Smooth muscle cell (in vitro differentiated cells): ENCODE measurements at regions not wholly inside any gene's neighbourhood (a gene's known extent, or its start where the extent isn't known, plus 50 kb on each side); places are given as distances from the start of the nearest gene placed in this dataset.

Experiments
- DNase-seq: peaks from one replicate; lab custom pipeline; 2025; ENCODE audit not compliant: unreplicated experiment; lab: John Stamatoyannopoulos, UW
- H2AFZ ChIP-seq: fragments of 200-600 bp; sonication (generic); 2 replicates; pipeline ENCODE4 v1.6.0; 2016; ENCODE audit warnings: antibody characterized with exemption, low read depth, mild to moderate bottlenecking
- H3F3A ChIP-seq: fragments of 200-600 bp; sonication (generic); 2 replicates; pipeline ENCODE4 v1.6.0; 2017; ENCODE audit warnings: antibody characterized with exemption, low read depth
- H3K27ac ChIP-seq: fragments of 200-600 bp; sonication (generic); 2 replicates; pipeline ENCODE4 v1.5.1; 2016; ENCODE audit warnings: low read depth, mild to moderate bottlenecking
- H3K27me3 ChIP-seq: fragments of 200-600 bp; sonication (generic); 2 replicates; pipeline ENCODE4 v1.6.1; 2016; ENCODE audit warnings: low read depth, mild to moderate bottlenecking
- H3K36me3 ChIP-seq: fragments of 200-600 bp; sonication (generic); 2 replicates; pipeline ENCODE4 v1.5.1; 2016; ENCODE audit warnings: low read depth
- H3K4me1 ChIP-seq: fragments of 200-600 bp; sonication (generic); 2 replicates; pipeline ENCODE4 v1.5.1; 2016; ENCODE audit warnings: low read depth
- H3K4me2 ChIP-seq: fragments of 200-600 bp; sonication (generic); 2 replicates; pipeline ENCODE4 v1.6.0; 2016; ENCODE audit warnings: mild to moderate bottlenecking
- H3K4me3 ChIP-seq: fragments of 200-600 bp; sonication (generic); 2 replicates; pipeline ENCODE4 v1.5.1; 2016; ENCODE audit warnings: mild to moderate bottlenecking
- H3K79me2 ChIP-seq: fragments of 200-600 bp; sonication (generic); 2 replicates; pipeline ENCODE4 v1.6.0; 2016; ENCODE audit warnings: low read depth, mild to moderate bottlenecking
- H3K9ac ChIP-seq: fragments of 200-600 bp; sonication (generic); 2 replicates; pipeline ENCODE4 v1.6.0; 2016; ENCODE audit warnings: low read depth
- H3K9me3 ChIP-seq: fragments of 200-600 bp; sonication (generic); replicated peaks from 2 replicates; pipeline ENCODE4 v1.5.1; 2016; ENCODE audit warnings: low read depth
- H4K20me1 ChIP-seq: fragments of 200-600 bp; sonication (generic); 2 replicates; pipeline ENCODE4 v1.6.0; 2016; ENCODE audit warnings: low read depth
- WGBS: methylation state at CpG from one replicate; pipeline ENCODE4 v1.1.7; 2016; ENCODE audit warnings: low lambda C conversion rate; 5-methylcytosine and 5-hydroxymethylcytosine counted together
- TF ChIP-seq, protein P1 (sequence below): fragments of 200-600 bp; sonication (generic); IDR thresholded peaks from 2 replicates; pipeline ENCODE4 v1.5.1; 2017; ENCODE audit warnings: borderline replicate concordance, mild to moderate bottlenecking, antibody characterized with exemption; ENCODE audit not compliant: insufficient read depth, poor library complexity, severe bottlenecking

DNA sequence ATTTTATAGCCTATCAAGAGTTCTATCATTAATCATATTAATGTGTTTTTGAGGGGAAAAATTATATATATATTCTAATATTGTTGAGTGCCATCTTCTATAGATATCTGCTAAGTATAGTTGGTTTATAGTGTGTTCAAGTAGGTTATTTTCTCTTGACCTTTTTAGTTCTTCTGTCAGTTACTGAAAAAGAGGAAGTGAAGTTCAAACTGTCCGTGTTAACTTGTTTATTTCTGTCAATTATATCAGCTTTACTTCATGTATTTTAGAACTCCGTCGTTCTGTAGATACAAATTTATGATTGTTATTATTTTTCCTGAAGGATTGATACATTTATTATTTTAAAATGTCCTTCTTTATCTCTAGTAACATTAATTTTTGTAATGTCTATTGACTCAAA lies 1209.1 kb downstream of the CDH12 start:
- H3K27ac ChIP-seq = no peak overlapping the region
- no peak for DNase-seq
- H3K4me3 ChIP-seq = no peak overlapping the region
- no peak overlapping the region for H2AFZ ChIP-seq
- WGBS = 91% methylated on average over 3 of the region's 3 CpGs
- H3K9me3 ChIP-seq = no peaks in the 10 kb centered on the region
- no peaks in the 10 kb centered on the region for H3F3A ChIP-seq
- no peaks in the 10 kb centered on the region for H4K20me1 ChIP-seq
- H3K36me3 ChIP-seq = no peaks in the 10 kb centered on the region
- H3K4me1 ChIP-seq = no peaks in the 10 kb centered on the region
- H3K4me2 ChIP-seq = no peak overlapping the region
- H3K79me2 ChIP-seq = no peaks in the 10 kb centered on the region
- H3K27me3 ChIP-seq = no peaks in the 10 kb centered on the region
- TF ChIP-seq, protein P1, sequence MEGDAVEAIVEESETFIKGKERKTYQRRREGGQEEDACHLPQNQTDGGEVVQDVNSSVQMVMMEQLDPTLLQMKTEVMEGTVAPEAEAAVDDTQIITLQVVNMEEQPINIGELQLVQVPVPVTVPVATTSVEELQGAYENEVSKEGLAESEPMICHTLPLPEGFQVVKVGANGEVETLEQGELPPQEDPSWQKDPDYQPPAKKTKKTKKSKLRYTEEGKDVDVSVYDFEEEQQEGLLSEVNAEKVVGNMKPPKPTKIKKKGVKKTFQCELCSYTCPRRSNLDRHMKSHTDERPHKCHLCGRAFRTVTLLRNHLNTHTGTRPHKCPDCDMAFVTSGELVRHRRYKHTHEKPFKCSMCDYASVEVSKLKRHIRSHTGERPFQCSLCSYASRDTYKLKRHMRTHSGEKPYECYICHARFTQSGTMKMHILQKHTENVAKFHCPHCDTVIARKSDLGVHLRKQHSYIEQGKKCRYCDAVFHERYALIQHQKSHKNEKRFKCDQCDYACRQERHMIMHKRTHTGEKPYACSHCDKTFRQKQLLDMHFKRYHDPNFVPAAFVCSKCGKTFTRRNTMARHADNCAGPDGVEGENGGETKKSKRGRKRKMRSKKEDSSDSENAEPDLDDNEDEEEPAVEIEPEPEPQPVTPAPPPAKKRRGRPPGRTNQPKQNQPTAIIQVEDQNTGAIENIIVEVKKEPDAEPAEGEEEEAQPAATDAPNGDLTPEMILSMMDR = no peak
- no peak overlapping the region for H3K9ac ChIP-seq

- Histone ChIP-seq H3K9ac (no peak overlapping the region), H3K36me3 (no peaks in the 10 kb centered on the region), H3K27ac (no peak overlapping the region), H3K4me3 (no peak overlapping the region), H3K79me2 (no peaks in the 10 kb centered on the region), H4K20me1 (no peaks in the 10 kb centered on the region), H2AFZ (no peak overlapping the region), H3K4me2 (no peak overlapping the region), H3K4me1 (no peaks in the 10 kb centered on the region), H3K27me3 (no peaks in the 10 kb centered on the region), H3F3A (no peaks in the 10 kb centered on the region), H3K9me3 (no peaks in the 10 kb centered on the region)
- no peak for DNase-seq
- 81% methylated on average over 1 of the region's 1 CpG for WGBS
- TF ChIP-seq, protein P1 = no peak
Measured at GRCh38 chr5:21642312-21642711, 1210.8 kb downstream of the CDH12 start.

GRCh38 chr5:21623831-21624230 lies 1229.3 kb downstream of the CDH12 start:
- Histone ChIP-seq H3K4me2 (no peak overlapping the region), H3K36me3 (no peaks in the 10 kb centered on the region), H3K4me3 (no peak overlapping the region), H3K9me3 (no peaks in the 10 kb centered on the region), H3K27ac (no peak overlapping the region), H3K79me2 (no peaks in the 10 kb centered on the region), H3K9ac (no peak overlapping the region), H4K20me1 (no peaks in the 10 kb centered on the region), H3F3A (no peaks in the 10 kb centered on the region), H3K4me1 (no peaks in the 10 kb centered on the region), H3K27me3 (no peaks in the 10 kb centered on the region), H2AFZ (no peak overlapping the region)
- 100% methylated on average over 2 of the region's 2 CpGs for WGBS
- DNase-seq = no peak
- TF ChIP-seq, protein P1 = no peak

GRCh38 chr5:21615195-21615765 lies 1237.9 kb downstream of the CDH12 start:
- Histone ChIP-seq H3K4me1 (peaks cover 3% of the 10 kb centered on the region), H4K20me1 (no peaks in the 10 kb centered on the region), H3K4me3 (no peak overlapping the region), H3K9me3 (no peaks in the 10 kb centered on the region), H3K4me2 (no peak overlapping the region), H3K27me3 (no peaks in the 10 kb centered on the region), H3F3A (no peaks in the 10 kb centered on the region), H3K9ac (no peak overlapping the region), H3K27ac (no peak overlapping the region), H3K36me3 (no peaks in the 10 kb centered on the region), H2AFZ (no peak overlapping the region), H3K79me2 (no peaks in the 10 kb centered on the region)
- no peak for DNase-seq
- 91% methylated on average over 16 of the region's 16 CpGs for WGBS
- TF ChIP-seq, protein P1 = no peak
